ENCODE measurements at regions not wholly inside any gene's neighbourhood (a gene's known extent, or its start where the extent isn't known, plus 50 kb on each side); places are given as distances from the start of the nearest gene placed in this dataset.

DNA sequence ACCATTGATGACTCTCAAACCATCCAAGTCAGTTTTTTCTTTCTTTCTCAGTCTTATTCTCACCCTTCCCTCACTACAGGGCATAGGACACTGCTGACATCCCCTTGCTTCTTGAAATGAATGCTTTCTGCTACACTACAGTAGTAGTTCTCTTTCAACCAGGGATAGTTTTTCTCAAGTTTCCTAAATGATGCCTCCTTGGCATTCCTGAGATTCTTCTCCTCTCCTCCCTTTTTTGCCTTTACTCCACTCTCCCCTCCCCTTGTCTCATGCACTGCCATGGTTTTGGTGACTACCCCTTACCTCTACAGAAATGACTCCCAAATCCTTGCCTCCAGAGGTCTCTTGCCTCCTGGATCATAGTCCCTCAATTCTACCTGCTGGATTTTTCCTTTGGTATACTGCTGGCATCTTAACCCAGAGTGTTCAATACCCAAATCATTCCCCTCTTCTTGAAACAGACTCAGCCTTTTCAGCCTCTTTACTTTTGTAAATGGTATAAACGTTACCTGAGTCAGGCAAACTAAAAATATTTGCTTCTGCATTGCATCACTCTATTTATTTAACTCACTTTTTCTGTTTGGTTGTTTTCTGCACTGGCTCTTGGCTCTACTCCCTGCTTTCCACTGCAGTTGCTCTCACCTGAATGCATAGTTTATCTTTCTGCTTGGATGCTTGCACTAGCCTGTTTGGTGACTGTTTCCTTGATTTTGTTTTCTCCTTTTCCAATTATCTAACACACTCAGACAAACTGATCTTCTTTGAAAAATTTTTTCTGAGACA, 211.6 kb upstream of the IGF1 start:
- H3K36me3 ChIP-seq, result no peaks in the 10 kb centered on the region
- no peaks in the 10 kb centered on the region for H4K20me1 ChIP-seq
- H3K9me3 ChIP-seq, result peaks cover 13% of the 10 kb centered on the region; the same call in 1 of the 2 replicates
- H3K27me3 ChIP-seq, result no peaks in the 10 kb centered on the region
- H3K4me3 ChIP-seq, result no peak overlapping the region
- H3K9ac ChIP-seq, result no peak overlapping the region
- no peak overlapping the region for H3K4me2 ChIP-seq
- no peaks in the 10 kb centered on the region for H3K4me1 ChIP-seq
- H3K27ac ChIP-seq, result no peak overlapping the region
- no peak for TF ChIP-seq Cebpa-rat (IDR thresholded peaks at IDR 0.05)

DNA sequence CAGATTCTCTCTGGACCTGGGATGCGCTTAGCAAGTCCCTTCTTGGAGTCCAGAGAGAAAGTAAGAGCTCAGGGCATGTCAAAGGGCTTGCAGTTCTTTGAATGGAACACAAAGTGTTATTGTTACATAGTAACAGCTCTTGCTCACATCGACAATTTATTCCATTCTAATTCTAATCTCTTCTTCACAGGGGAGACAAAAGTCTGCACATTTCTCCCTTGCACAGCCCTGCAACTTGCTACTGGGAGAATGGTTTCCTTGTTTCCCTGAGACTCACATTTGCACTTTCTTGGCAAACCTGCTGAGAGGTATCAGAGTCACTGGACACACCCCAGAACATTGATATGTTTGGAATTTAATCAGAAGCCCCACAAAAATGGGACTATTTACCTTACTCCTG, 209.9 kb upstream of the IGF1 start:
- Histone ChIP-seq H3K9ac (no peak overlapping the region), H3K27ac (no peak overlapping the region), H4K20me1 (no peaks in the 10 kb centered on the region), H3K9me3 (peaks cover 9% of the 10 kb centered on the region; the same call in 1 of the 2 replicates), H3K36me3 (no peaks in the 10 kb centered on the region), H3K4me2 (no peak overlapping the region), H3K4me1 (no peaks in the 10 kb centered on the region), H3K27me3 (no peaks in the 10 kb centered on the region), H3K4me3 (no peak overlapping the region)
- TF ChIP-seq Cebpa-rat (IDR thresholded peaks at IDR 0.05), result no peak

DNA sequence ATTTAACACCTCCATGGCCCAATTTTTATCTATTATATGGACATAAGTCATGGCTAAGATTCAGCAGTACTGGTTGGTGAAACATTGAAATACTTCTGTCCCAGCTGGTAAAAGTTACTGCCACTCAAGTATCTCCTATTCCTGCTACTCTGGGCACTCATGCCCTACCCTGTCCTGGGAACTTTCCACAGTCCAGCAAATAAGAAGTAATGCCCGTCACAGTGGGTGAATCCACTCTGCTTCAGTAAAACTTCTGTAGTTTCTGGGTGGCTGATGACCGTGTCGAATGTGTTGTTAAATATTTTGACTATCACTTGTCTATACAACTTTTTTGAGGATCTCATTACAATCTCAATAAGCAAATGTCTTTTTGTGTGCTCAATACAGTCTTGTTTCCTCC, 209.3 kb upstream of the IGF1 start:
- no peak for TF ChIP-seq Cebpa-rat (IDR thresholded peaks at IDR 0.05)
- H3K4me3 ChIP-seq, result no peak overlapping the region
- no peak overlapping the region for H3K4me2 ChIP-seq
- H3K9ac ChIP-seq, result no peak overlapping the region
- no peaks in the 10 kb centered on the region for H4K20me1 ChIP-seq
- H3K4me1 ChIP-seq, result no peaks in the 10 kb centered on the region
- no peak overlapping the region for H3K27ac ChIP-seq
- no peaks in the 10 kb centered on the region for H3K27me3 ChIP-seq
- H3K36me3 ChIP-seq, result no peaks in the 10 kb centered on the region
- H3K9me3 ChIP-seq, result peaks cover 5% of the 10 kb centered on the region; the same call in 1 of the 2 replicates

DNA sequence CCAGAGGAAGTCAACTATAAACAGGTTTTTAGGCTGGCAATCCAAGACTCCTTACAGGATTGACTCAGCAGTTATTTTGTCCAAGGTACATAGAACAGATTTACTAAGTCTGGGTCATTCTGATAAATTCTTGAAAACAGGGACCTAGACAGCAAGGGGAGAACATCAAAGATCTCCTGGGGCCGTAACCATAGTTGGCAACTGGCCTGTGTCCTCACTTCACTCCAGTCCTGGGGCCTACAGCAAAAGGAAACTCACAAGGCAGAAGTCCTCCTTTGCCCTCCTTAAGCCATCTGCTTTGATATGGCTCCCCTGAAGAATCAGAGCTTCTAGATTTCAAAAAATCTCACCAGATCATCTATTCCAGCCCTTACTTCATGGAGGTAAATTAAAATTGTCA, 207.2 kb upstream of the IGF1 start:
- Histone ChIP-seq H3K9me3 (no peaks in the 10 kb centered on the region), H3K27ac (no peak overlapping the region), H3K4me3 (no peak overlapping the region), H3K4me1 (no peaks in the 10 kb centered on the region), H3K36me3 (no peaks in the 10 kb centered on the region), H3K9ac (no peak overlapping the region), H3K4me2 (no peak overlapping the region), H3K27me3 (no peaks in the 10 kb centered on the region), H4K20me1 (no peaks in the 10 kb centered on the region)
- TF ChIP-seq Cebpa-rat (IDR thresholded peaks at IDR 0.05), result no peak

GRCh38 chr12:102685841-102686240, 205.5 kb upstream of the IGF1 start:
- Histone ChIP-seq H3K36me3 (no peaks in the 10 kb centered on the region), H3K27ac (no peak overlapping the region), H3K9me3 (no peaks in the 10 kb centered on the region), H3K27me3 (no peaks in the 10 kb centered on the region), H3K4me3 (no peak overlapping the region), H3K4me1 (no peaks in the 10 kb centered on the region), H3K4me2 (no peak overlapping the region), H3K9ac (no peak overlapping the region), H4K20me1 (no peaks in the 10 kb centered on the region)
- no peak for TF ChIP-seq Cebpa-rat (IDR thresholded peaks at IDR 0.05)

GRCh38 chr12:102685172-102685571, 204.8 kb upstream of the IGF1 start:
- Histone ChIP-seq H4K20me1 (no peaks in the 10 kb centered on the region), H3K4me2 (no peak overlapping the region), H3K4me1 (no peaks in the 10 kb centered on the region), H3K27ac (no peak overlapping the region), H3K4me3 (no peak overlapping the region), H3K36me3 (no peaks in the 10 kb centered on the region), H3K9me3 (no peaks in the 10 kb centered on the region), H3K9ac (no peak overlapping the region), H3K27me3 (no peaks in the 10 kb centered on the region)
- TF ChIP-seq Cebpa-rat (IDR thresholded peaks at IDR 0.05), result no peak

- Histone ChIP-seq H3K27ac (no peak overlapping the region), H3K4me3 (no peak overlapping the region), H3K9ac (no peak overlapping the region), H3K4me2 (no peak overlapping the region), H3K4me1 (no peaks in the 10 kb centered on the region), H4K20me1 (no peaks in the 10 kb centered on the region), H3K9me3 (0 out of 2 replicates have a peak, but pooled peaks cover 3% of the 10 kb centered on the region), H3K27me3 (no peaks in the 10 kb centered on the region), H3K36me3 (no peaks in the 10 kb centered on the region)
- no peak for TF ChIP-seq Cebpa-rat (IDR thresholded peaks at IDR 0.05)
Observed at GRCh38 chr12:102682366-102683289, 202.3 kb upstream of the IGF1 start.

- Histone ChIP-seq H4K20me1 (no peaks in the 10 kb centered on the region), H3K9me3 (0 out of 2 replicates have a peak, but pooled peaks cover 3% of the 10 kb centered on the region), H3K36me3 (no peaks in the 10 kb centered on the region), H3K27ac (no peak overlapping the region), H3K4me2 (no peak overlapping the region), H3K4me1 (no peaks in the 10 kb centered on the region), H3K4me3 (no peak overlapping the region), H3K9ac (no peak overlapping the region), H3K27me3 (no peaks in the 10 kb centered on the region)
- TF ChIP-seq Cebpa-rat (IDR thresholded peaks at IDR 0.05), result no peak
Observed at GRCh38 chr12:102681747-102682146, 201.4 kb upstream of the IGF1 start.

DNA sequence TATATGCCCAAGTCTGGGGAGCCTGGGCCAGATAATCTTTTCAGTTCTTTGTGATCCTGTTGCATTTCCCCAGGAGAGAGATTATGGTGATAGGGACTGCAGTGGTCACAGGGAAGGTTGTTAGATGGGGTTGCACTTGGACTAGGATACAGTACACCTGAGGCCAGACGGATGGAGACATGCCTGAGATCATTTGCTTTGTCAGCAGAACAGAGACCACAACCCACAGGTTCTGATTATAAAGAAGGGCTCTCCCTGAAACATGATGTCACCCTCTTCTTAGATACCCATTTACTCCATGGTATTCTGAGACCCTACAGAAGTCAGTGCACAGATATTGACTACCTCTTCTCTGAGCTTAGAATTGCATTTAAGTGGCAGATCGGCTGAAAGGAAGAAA, 200.9 kb upstream of the IGF1 start:
- no peak for TF ChIP-seq Cebpa-rat (IDR thresholded peaks at IDR 0.05)
- Histone ChIP-seq H3K4me2 (no peak overlapping the region), H3K27ac (no peak overlapping the region), H3K4me3 (no peak overlapping the region), H3K36me3 (no peaks in the 10 kb centered on the region), H3K9me3 (0 out of 2 replicates have a peak, but pooled peaks cover 3% of the 10 kb centered on the region), H4K20me1 (no peaks in the 10 kb centered on the region), H3K27me3 (no peaks in the 10 kb centered on the region), H3K9ac (no peak overlapping the region), H3K4me1 (no peaks in the 10 kb centered on the region)

- 0 out of 2 replicates have a peak, but pooled peaks cover 3% of the 10 kb centered on the region for H3K9me3 ChIP-seq
- TF ChIP-seq Cebpa-rat (IDR thresholded peaks at IDR 0.05), result no peak
Observed at GRCh38 chr12:102680304-102680703, 199.9 kb upstream of the IGF1 start.

More at GRCh38 chr12:102680304-102680703, 199.9 kb upstream of the IGF1 start:
- no peaks in the 10 kb centered on the region for H3K4me1 ChIP-seq
- no peaks in the 10 kb centered on the region for H3K36me3 ChIP-seq
- H3K27me3 ChIP-seq, result no peaks in the 10 kb centered on the region
- no peak overlapping the region for H3K27ac ChIP-seq
- no peak overlapping the region for H3K4me2 ChIP-seq
- H3K4me3 ChIP-seq, result no peak overlapping the region
- no peak overlapping the region for H3K9ac ChIP-seq
- no peaks in the 10 kb centered on the region for H4K20me1 ChIP-seq

All from BLaER1 (cell line).